HUES6 (cell line): ENCODE measurements at regions not wholly inside any gene's neighbourhood (a gene's known extent, or its start where the extent isn't known, plus 50 kb on each side); places are given as distances from the start of the nearest gene placed in this dataset.
"Not testable (repeated sequence)": the region's sequence is repeated elsewhere in the genome, so short reads cannot be mapped to it uniquely, and the experiment has no call there.

Source experiments
- H3K27ac ChIP-seq: 2 replicates; pipeline ENCODE4 v1.7.0; 2013; ENCODE audit warnings: low read depth, mild to moderate bottlenecking, low read length, inconsistent platforms
- H3K27me3 ChIP-seq: 2 replicates; pipeline ENCODE4 v1.6.1; 2013; ENCODE audit warnings: low read length; ENCODE audit not compliant: control insufficient read depth, insufficient read depth
- H3K36me3 ChIP-seq: 2 replicates; pipeline ENCODE4 v1.6.1; 2013; ENCODE audit warnings: low read length; ENCODE audit not compliant: control insufficient read depth, insufficient read depth
- H3K4me1 ChIP-seq: 2 replicates; pipeline ENCODE4 v1.6.1; 2013; ENCODE audit warnings: low read length; ENCODE audit not compliant: control insufficient read depth, insufficient read depth
- H3K4me3 ChIP-seq: 2 replicates; pipeline ENCODE4 v1.5.1; 2013; ENCODE audit warnings: low read depth, low read length
- H3K9ac ChIP-seq: one replicate; pipeline ENCODE4 v1.6.1; 2013; ENCODE audit warnings: mild to moderate bottlenecking, low read length
- H3K9me3 ChIP-seq: 2 replicates; pipeline ENCODE4 v1.6.1; 2013; ENCODE audit warnings: low read depth, low read length; ENCODE audit not compliant: control insufficient read depth, insufficient read depth

DNA sequence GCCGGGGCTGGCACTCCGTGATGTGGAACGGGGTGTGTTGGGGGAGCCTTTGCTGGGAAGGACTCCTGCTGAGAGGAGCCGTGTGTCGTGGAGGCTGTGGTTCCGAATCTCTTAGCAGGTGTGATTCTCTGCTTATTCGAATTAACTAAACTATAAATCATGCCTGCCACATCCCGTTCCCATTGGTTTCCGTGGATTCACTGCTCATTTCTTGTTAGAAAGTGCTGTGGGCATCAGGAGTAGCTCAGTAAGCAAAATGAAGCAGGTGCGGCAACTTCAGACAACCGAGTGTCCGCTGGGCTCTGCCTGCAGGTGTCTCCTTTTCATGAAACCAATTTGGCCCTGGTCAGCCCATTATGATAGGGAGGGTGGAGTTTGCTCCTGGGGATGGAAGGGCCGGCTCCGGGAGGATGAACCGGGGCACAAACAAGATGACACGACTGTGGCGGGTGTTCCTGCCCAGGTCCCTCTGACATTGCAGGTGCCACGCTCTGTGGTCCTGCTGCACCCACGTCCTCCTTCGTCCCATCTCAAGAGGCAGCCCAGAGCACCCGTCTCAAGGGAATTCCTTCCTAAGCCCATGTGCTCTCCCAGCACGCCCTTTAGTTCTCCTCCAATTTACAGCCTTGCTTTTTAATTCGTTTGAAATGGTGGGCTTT is 251.7 kb downstream of the ADGRD1 start:
- H3K36me3 ChIP-seq, H3K9me3 ChIP-seq, H3K4me1 ChIP-seq, H3K27ac ChIP-seq, H3K27me3 ChIP-seq, H3K9ac ChIP-seq, H3K4me3 ChIP-seq: not testable (repeated sequence)

DNA sequence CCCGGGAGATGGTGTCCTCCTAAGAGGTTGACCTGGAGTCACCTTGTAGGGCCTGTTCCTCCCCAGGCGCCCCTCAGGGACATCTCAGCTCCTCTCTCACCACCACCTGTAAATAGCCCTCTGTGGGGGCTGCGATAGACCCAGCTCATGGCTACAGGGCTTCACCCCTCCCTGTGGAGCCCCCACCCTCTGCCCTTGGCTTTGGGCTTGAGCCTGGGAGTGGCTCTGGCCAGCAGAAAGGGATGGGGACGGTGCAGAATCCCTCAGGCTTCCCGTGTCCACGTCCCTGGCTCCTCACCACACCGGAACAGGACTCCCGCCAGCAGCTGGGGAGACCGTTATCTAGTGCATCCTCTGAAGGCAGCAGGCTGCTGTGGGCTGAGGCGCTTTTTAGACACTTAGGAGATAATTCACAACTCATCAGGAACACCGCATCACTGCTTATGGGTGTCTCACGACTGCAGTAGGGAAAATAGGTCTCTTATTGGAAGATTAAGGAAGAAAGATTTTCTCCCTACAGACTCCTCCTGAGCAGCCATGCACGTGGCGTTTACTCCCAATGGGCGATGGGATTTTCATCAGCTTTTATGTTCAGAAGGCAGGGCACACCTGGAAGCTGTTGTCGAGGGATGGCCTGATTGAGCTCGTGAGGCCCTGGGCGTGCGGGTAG is 253.1 kb downstream of the ADGRD1 start:
- H3K27me3 ChIP-seq, H3K9ac ChIP-seq, H3K27ac ChIP-seq, H3K9me3 ChIP-seq, H3K36me3 ChIP-seq, H3K4me1 ChIP-seq, H3K4me3 ChIP-seq: not testable (repeated sequence)

DNA sequence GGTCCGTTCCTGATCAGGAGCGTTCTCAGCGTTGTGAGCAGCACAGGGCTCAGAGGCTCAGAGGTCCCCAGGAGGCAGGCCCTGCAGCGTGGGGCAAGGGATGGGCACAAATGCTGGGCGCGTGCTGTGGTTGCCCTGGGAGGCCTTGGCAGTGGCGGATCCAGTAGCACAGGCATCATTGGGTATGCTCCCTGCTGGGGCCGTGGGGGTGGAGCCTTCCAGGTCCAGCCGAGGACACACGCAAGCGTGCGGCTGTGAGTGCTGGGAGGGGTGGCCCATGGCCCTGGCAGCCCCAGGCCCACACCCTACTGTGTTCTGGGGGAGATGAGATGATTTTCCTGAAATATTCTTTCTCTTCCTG is 253.6 kb downstream of the ADGRD1 start:
- H3K4me1 ChIP-seq, H3K9me3 ChIP-seq, H3K27ac ChIP-seq, H3K9ac ChIP-seq, H3K27me3 ChIP-seq, H3K36me3 ChIP-seq, H3K4me3 ChIP-seq: not testable (repeated sequence)

DNA sequence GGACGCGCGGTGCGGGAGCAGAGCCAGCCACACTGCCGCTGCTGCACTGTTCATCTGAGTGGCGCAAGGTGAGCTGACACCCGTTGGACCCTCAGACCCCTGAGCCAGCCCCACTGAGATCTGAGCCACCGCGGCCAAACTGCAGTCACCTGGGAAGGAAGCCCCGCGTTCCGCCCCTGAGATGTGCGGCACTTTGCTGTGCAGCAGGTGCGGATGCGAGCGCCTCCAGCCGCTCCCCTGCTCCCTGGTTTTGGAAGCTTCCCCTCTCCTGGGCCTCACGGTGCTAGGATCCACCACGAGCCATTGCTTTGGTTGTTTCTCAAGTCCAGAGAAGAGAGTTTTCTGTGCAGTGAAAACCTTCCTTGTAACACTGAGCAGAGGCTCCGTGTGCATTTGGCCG is 254.1 kb downstream of the ADGRD1 start:
- not testable (repeated sequence) for H3K9me3 ChIP-seq, H3K27ac ChIP-seq, H3K4me1 ChIP-seq, H3K9ac ChIP-seq, H3K27me3 ChIP-seq, H3K4me3 ChIP-seq, H3K36me3 ChIP-seq

DNA sequence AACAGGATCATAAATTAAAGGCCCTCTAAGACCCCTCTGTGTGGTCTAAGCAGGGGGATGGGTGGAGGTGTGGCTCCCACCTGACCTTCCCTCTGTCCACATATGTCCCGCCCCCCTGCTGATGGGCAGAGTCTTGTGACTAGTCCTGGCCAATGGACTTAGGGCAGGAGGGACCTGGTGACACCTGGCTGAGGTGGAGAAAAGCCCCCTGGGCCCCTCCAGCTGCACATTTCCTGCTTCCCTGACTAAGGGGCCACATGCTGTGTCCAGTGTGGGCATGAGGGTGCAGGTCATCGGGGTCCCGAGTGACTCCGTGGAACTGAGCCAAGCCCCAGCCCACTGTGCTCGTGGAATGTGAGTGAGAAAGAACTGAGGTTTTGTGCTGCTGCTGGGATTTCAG is 254.7 kb downstream of the ADGRD1 start:
- Histone ChIP-seq H3K27ac (no peak overlapping the region), H3K4me1 (no peaks in the 10 kb centered on the region), H3K9me3 (peaks cover 7% of the 10 kb centered on the region), H3K27me3 (0 out of 2 replicates have a peak, but pooled peaks cover 2% of the 10 kb centered on the region), H3K36me3 (no peaks in the 10 kb centered on the region), H3K9ac (no peak overlapping the region), H3K4me3 (no peak overlapping the region)

DNA sequence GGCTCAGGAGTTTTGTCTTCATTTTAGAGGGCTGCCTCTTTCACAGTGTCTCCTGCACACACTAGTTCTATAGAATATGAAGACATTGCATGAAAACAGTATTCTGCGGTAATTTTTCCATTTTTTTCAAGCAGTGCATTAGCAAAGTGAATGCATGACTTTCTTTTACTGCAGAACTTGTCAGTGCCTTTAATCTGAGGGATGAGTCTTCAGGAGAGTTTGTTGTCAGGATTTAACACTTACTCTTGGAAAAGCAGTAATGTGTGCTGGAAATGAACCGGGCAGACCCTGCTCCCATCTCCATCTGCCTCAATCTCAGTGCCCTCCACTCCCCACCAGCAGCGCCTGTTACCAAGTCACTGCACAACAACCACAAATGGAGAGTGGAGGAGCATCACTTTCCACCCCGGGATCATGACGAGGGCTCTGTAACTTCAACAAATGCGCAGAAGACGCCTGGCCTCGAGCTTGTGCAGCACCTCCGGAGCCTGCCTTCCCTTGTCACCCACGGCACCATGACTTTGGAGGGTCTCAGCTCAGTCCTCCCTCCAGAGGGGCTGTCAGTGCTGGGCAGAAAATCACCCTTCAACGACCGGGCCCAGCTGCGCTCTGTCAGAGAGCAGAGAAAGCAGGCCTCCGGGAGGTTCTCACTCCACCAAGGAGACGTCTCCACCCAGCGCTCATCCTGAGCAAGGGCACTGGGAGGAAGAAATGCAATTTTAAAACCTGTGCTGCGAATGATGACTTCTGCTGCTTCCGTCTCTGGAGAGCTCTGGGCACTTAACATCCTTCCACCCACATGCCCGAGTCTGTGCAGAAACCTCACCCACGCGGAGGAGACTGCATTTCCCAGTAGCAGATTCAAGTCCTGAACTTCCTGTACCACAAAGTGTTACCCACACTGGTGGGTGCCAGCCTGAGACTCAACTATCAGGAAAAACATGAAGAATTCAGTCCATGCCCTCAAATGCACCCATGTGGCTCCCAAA is 255.7 kb downstream of the ADGRD1 start:
- H3K27me3 ChIP-seq: 0 out of 2 replicates have a peak, but pooled peaks cover 2% of the 10 kb centered on the region
- H3K27ac ChIP-seq: no peak overlapping the region
- no peaks in the 10 kb centered on the region for H3K4me1 ChIP-seq
- H3K36me3 ChIP-seq: no peaks in the 10 kb centered on the region
- peaks cover 10% of the 10 kb centered on the region for H3K9me3 ChIP-seq
- no peak overlapping the region for H3K9ac ChIP-seq
- no peak overlapping the region for H3K4me3 ChIP-seq

DNA sequence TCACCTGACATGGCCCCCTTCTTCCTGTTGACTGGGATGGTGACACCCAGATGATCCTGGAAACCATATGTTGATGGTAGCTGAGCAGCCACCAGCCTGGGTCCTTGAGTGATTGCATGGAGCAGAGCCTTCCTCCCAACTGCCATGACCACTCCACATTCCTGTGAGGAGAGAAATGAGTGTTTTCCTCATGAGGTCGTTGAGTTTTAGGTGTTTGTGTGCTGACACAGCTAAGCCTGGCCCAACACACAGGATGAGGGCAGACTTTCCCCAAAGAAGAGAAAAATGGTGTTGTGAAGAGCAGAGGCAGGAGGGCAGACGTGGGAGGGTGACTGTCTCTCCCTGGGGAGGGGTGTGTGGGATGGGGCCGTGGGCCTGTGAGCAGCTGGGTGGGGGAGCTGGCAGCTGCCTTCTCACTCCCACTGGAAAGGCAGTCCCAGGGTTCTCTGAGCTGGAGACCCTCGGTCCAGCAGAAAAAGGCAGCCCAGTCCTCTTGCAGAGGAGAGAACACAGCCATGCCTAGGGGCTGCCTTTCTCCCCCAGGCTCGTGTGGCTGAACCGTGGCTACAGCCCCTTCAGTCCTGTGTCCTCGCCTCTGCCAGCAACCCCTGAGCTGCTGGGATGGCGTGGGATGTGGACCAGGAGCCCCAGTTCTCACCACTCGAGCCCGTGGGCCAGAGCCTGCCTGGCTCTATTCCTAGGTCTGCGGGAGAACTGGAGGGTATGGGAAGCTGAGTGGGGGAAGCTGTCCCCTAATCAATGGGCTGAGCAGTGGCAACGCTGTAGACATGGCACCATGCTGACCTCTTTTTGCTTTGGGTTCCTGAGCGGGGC is 257.0 kb downstream of the ADGRD1 start:
- Histone ChIP-seq H3K27ac (no peak overlapping the region), H3K9ac (no peak overlapping the region)

DNA sequence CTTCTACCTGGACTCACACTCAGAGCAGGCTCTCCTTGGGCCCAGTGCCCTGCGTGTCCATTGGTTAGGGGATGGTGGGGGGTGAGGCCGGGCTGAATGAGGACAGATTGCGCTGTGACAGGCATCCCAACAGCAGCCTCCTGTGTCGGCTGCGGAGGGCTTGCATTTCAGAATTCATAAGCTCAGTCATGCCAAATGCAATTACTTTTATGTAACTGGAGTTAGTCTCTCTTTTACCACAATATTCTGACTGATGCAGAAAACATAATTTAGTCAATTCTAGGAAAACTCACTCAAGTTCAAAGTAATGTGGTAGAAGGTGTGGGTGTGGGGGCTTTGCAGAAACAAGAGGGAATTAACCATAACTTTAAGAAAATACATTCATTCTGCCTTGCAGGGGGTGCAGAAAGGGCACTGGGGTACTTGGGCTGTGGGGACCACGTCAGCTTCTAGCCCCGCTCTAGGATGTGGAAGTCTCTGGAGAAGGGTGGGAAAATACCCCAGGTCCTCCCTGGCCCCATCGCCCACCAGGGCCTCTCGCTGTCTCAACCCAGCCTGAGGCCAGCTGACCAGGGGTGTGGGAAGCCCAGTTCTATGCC is 257.7 kb downstream of the ADGRD1 start:
- Histone ChIP-seq H3K9me3 (peaks cover 10% of the 10 kb centered on the region), H3K4me3 (no peak overlapping the region), H3K4me1 (no peaks in the 10 kb centered on the region), H3K9ac (no peak overlapping the region), H3K27ac (no peak overlapping the region), H3K36me3 (no peaks in the 10 kb centered on the region), H3K27me3 (no peaks in the 10 kb centered on the region)

More for the DNA sequence above, 257.0 kb downstream of the ADGRD1 start:
- Histone ChIP-seq H3K9me3 (peaks cover 10% of the 10 kb centered on the region), H3K36me3 (no peaks in the 10 kb centered on the region), H3K27me3 (no peaks in the 10 kb centered on the region), H3K4me3 (no peak overlapping the region), H3K4me1 (no peaks in the 10 kb centered on the region)

DNA sequence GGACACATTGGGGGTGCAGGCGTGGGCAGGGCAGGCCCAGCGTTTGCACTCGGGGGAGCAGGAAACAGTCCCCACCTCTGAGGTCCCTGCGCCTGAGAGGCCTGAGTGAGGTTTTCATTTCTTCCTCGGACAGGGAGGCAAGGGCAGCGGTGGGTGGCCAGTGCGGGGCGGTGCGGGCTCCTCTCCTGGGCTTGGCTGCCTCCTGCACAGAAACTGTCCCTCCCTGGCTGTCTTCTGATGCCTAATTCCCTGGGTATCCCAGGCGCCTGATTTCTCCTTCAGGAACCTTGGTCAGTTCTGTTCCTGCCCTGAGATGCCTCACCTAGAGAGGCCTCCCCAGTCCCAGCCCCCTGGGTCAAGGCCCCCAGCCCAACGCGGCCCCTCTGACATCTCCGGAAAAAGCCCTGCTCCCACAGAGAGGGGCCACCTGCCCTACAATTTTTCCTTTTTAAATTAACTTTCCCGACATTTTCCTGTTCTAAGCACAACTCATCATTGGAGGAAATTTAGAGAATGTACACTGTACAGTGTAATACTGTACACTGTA is 260.3 kb downstream of the ADGRD1 start:
- Histone ChIP-seq H3K9me3 (peaks cover 10% of the 10 kb centered on the region), H3K27ac (no peak overlapping the region), H3K27me3 (no peaks in the 10 kb centered on the region), H3K9ac (no peak overlapping the region), H3K4me3 (no peak overlapping the region), H3K4me1 (peaks cover 24% of the 10 kb centered on the region), H3K36me3 (no peaks in the 10 kb centered on the region)

DNA sequence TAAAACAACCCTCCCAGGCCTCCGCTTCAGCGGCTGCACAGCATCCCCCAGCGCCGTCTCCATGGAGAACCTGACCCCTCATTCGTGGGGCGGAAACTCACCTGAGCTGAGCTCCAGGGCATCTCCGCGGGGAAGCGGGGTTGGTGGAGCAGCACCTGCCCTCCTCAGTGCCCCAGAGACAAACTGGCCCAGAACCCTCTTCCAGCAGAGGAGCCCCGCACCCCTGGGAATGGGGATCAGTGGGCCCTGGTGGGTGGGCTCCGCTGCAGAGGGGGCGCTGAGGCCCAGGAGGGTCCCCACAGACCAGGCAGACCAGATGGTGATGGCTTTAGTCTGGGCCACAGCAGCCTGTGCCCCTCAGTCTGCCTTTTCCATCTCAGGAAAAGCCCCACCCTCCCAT is 261.2 kb downstream of the ADGRD1 start:
- H3K9ac ChIP-seq, H3K4me3 ChIP-seq, H3K27ac ChIP-seq, H3K36me3 ChIP-seq, H3K27me3 ChIP-seq: not testable (repeated sequence)
- Histone ChIP-seq H3K4me1 (peaks cover 29% of the 10 kb centered on the region), H3K9me3 (peaks cover 10% of the 10 kb centered on the region)
